VCaP (cell line): ENCODE measurements at regions not wholly inside any gene's neighbourhood (a gene's known extent, or its start where the extent isn't known, plus 50 kb on each side); places are given as distances from the start of the nearest gene placed in this dataset.
"Not testable (repeated sequence)": the region's sequence is repeated elsewhere in the genome, so short reads cannot be mapped to it uniquely, and the experiment has no call there.

ENCODE experiments used
- H3K27ac ChIP-seq: fragments of 450-650 bp; 2 replicates; pipeline ENCODE4 v1.5.1; 2017
- CTCF ChIP-seq: fragments of 450-650 bp; conservative IDR thresholded peaks from 2 replicates; pipeline ENCODE4 v1.5.1; 2017; ENCODE audit warnings: mild to moderate bottlenecking, moderate library complexity

GRCh38 chr5:37931541-37931940, 91.7 kb upstream of the GDNF start:
- no peak for TF ChIP-seq CTCF
- H3K27ac ChIP-seq: no peak overlapping the region

DNA sequence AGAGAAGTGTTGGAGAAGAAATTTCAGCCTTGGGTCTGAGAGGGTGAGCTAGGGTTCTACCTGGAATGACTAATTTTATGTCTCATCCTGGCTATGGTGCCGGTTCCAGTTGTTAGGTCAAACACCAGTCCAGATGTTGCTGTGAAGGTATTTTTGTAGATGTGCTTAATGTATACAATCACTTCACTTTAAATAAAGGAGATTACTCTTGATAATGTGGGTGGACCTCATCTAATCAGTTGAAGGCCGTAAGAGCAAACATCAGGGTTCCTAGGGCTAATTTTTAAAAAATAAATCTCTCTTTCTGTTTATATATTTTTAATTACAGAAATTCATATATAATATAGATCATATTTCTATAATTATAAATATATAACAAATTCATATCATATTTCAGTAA, 90.5 kb upstream of the GDNF start:
- no peak for TF ChIP-seq CTCF
- no peak overlapping the region for H3K27ac ChIP-seq

GRCh38 chr5:37929791-37930190, 90.0 kb upstream of the GDNF start:
- no peak for TF ChIP-seq CTCF
- no peak overlapping the region for H3K27ac ChIP-seq

- H3K27ac ChIP-seq: not testable (repeated sequence)
Observed at GRCh38 chr5:37927753-37928152, 87.9 kb upstream of the GDNF start.

DNA sequence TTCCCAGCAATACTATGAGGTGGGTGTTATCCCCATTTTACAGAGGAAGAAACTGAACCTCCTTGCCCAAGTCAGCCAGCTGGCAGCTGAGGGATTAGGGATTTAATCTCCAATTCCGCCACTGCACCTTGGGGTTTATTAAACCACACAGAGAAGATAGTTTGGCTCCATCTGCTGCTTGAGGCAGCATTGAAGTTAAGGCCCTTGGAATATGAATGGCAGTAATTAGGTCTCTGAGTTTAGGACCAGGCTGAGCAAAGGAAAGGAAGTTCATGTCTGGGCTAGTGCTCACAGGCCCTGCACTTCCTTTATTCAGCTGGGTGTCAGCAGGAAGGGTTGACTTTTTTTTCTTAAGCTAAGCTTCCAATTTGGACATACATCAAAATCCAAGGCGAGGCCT, 86.9 kb upstream of the GDNF start:
- no peak overlapping the region for H3K27ac ChIP-seq
- no peak; the same call in 1 of the 2 replicates for TF ChIP-seq CTCF

DNA sequence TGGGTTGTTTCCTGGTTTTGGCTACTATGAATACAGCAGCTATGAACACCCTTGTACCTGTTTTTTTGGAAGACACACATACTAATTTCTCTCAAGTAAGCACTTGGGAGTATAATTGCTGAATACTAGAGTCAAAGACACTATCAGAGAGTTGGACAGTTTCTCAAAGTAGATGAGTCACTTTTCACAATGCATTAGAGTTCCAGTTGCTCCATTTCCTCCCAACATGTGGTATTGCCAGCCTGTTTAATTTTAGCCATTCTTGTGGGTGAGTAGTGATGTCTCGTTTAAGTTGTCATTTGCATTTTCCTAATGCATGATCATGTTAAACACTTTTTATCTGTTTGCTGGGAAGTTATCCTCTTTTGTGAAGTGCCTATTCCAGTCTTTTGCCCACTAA, 81.6 kb upstream of the GDNF start:
- H3K27ac ChIP-seq: no peak overlapping the region
- no peak for TF ChIP-seq CTCF

GRCh38 chr5:37918424-37918823, 78.6 kb upstream of the GDNF start:
- no peak for TF ChIP-seq CTCF
- peak overlapping the region; percentile 59 for H3K27ac ChIP-seq

GRCh38 chr5:37916525-37916924, 76.7 kb upstream of the GDNF start:
- no peak for TF ChIP-seq CTCF
- H3K27ac ChIP-seq: no peak overlapping the region
